CD4-positive, alpha-beta T cell treated with Interleukin-1 beta for 1 hour (primary cell): ENCODE measurements at regions not wholly inside any gene's neighbourhood (a gene's known extent, or its start where the extent isn't known, plus 50 kb on each side); places are given as distances from the start of the nearest gene placed in this dataset.
"Not testable (repeated sequence)": the region's sequence is repeated elsewhere in the genome, so short reads cannot be mapped to it uniquely, and the experiment has no call there.

Experiments used
- DNase-seq, 2 donors: peaks; one replicate each; pipeline ENCODE4 v3.0.0-alpha.2; 2020 to 2022

GRCh38 chr12:131589221-131589897, 121.5 kb upstream of the SFSWAP start:
- DNase-seq: no peak

- no peak for DNase-seq
Observed at GRCh38 chr12:131589966-131590365, 120.9 kb upstream of the SFSWAP start.

- DNase-seq: no peak
Observed at GRCh38 chr12:131591136-131591535, 119.8 kb upstream of the SFSWAP start.

GRCh38 chr12:131591714-131592709, 118.9 kb upstream of the SFSWAP start:
- DNase-seq: no peak

GRCh38 chr12:131592972-131593371, 117.9 kb upstream of the SFSWAP start:
- no peak for DNase-seq

- no peak for DNase-seq
Observed at GRCh38 chr12:131593406-131593805, 117.5 kb upstream of the SFSWAP start.

GRCh38 chr12:131596115-131596514, 114.8 kb upstream of the SFSWAP start:
- DNase-seq: no peak

GRCh38 chr12:131597333-131597732, 113.6 kb upstream of the SFSWAP start:
- DNase-seq: no peak

GRCh38 chr12:131598717-131599116, 112.2 kb upstream of the SFSWAP start:
- peak in 1 of 2 donors; percentile 17 for DNase-seq

- peak in 1 of 2 donors; percentile 6 for DNase-seq
Observed at GRCh38 chr12:131599190-131600159, 111.4 kb upstream of the SFSWAP start.

- no peak for DNase-seq
Observed at GRCh38 chr12:131600160-131600532, 110.7 kb upstream of the SFSWAP start.

GRCh38 chr12:131601499-131601898, 109.4 kb upstream of the SFSWAP start:
- DNase-seq: not testable (repeated sequence)

GRCh38 chr12:131603106-131603938, 107.6 kb upstream of the SFSWAP start:
- no peak for DNase-seq

- peak; percentile 48 to 50 for DNase-seq
Observed at GRCh38 chr12:131603939-131604795, 106.7 kb upstream of the SFSWAP start.

- no peak for DNase-seq
Observed at GRCh38 chr12:131604859-131605258, 106.0 kb upstream of the SFSWAP start.

- DNase-seq: no peak
Observed at GRCh38 chr12:131605304-131605829, 105.5 kb upstream of the SFSWAP start.

GRCh38 chr12:131606218-131606901, 104.5 kb upstream of the SFSWAP start:
- no peak for DNase-seq

- DNase-seq: no peak
Observed at GRCh38 chr12:131607658-131608447, 103.0 kb upstream of the SFSWAP start.
